Epithelial cell of prostate (primary cell): ENCODE measurements at regions not wholly inside any gene's neighbourhood (a gene's known extent, or its start where the extent isn't known, plus 50 kb on each side); places are given as distances from the start of the nearest gene placed in this dataset.

Experiments used
- DNase-seq: peaks from one replicate; pipeline ENCODE4 v3.0.0-alpha.2; 2011; ENCODE audit warnings: low read depth, low spot score
- H3K27ac ChIP-seq: fragments of 450-650 bp; 2 replicates; pipeline ENCODE4 v1.5.1; 2017; ENCODE audit warnings: mild to moderate bottlenecking

- DNase-seq: no peak
- H3K27ac ChIP-seq: no peak overlapping the region
Observed at GRCh38 chr4:137116144-137116543, 416.1 kb downstream of the PCDH18 start.

- H3K27ac ChIP-seq: no peak overlapping the region
- no peak for DNase-seq
Observed at GRCh38 chr4:137106733-137107132, 425.6 kb downstream of the PCDH18 start.

- no peak overlapping the region for H3K27ac ChIP-seq
- DNase-seq: no peak
Observed at GRCh38 chr4:137106287-137106686, 426.0 kb downstream of the PCDH18 start.

- no peak for DNase-seq
- no peak overlapping the region for H3K27ac ChIP-seq
Observed at GRCh38 chr4:137090951-137091350, 441.3 kb downstream of the PCDH18 start.

- H3K27ac ChIP-seq: no peak overlapping the region
- no peak for DNase-seq
Observed at GRCh38 chr4:137083571-137084135, 448.6 kb downstream of the PCDH18 start.

- no peak for DNase-seq
- no peak overlapping the region for H3K27ac ChIP-seq
Observed at GRCh38 chr4:137082061-137082460, 450.2 kb downstream of the PCDH18 start.

GRCh38 chr4:137076908-137077307 is 455.4 kb downstream of the PCDH18 start:
- no peak for DNase-seq

GRCh38 chr4:137075586-137075985 is 456.7 kb downstream of the PCDH18 start:
- DNase-seq: no peak
- no peak overlapping the region for H3K27ac ChIP-seq

More at GRCh38 chr4:137076908-137077307, 455.4 kb downstream of the PCDH18 start:
- no peak overlapping the region for H3K27ac ChIP-seq

GRCh38 chr4:137070614-137071013 is 461.7 kb downstream of the PCDH18 start:
- no peak overlapping the region for H3K27ac ChIP-seq
- DNase-seq: no peak

- no peak for DNase-seq
Observed at GRCh38 chr4:137069473-137069872, 462.8 kb downstream of the PCDH18 start.

GRCh38 chr4:137067735-137068134 is 464.6 kb downstream of the PCDH18 start:
- no peak for DNase-seq

More at GRCh38 chr4:137069473-137069872, 462.8 kb downstream of the PCDH18 start:
- H3K27ac ChIP-seq: no peak overlapping the region

GRCh38 chr4:137065311-137065710 is 467.0 kb downstream of the PCDH18 start:
- DNase-seq: no peak
- no peak overlapping the region for H3K27ac ChIP-seq

More at GRCh38 chr4:137067735-137068134, 464.6 kb downstream of the PCDH18 start:
- no peak overlapping the region for H3K27ac ChIP-seq

- H3K27ac ChIP-seq: no peak overlapping the region
- DNase-seq: no peak
Observed at GRCh38 chr4:137063961-137064360, 468.3 kb downstream of the PCDH18 start.

GRCh38 chr4:137043184-137043583 is 489.1 kb downstream of the PCDH18 start:
- no peak for DNase-seq
- H3K27ac ChIP-seq: no peak overlapping the region

GRCh38 chr4:137039370-137039769 is 492.9 kb downstream of the PCDH18 start:
- no peak for DNase-seq
- H3K27ac ChIP-seq: no peak overlapping the region

- H3K27ac ChIP-seq: no peak overlapping the region
- no peak for DNase-seq
Observed at GRCh38 chr4:137032222-137032621, 500.1 kb downstream of the PCDH18 start.

- no peak for DNase-seq
Observed at GRCh38 chr4:137029026-137029425, 503.3 kb downstream of the PCDH18 start.

GRCh38 chr4:137025484-137026059 is 506.7 kb downstream of the PCDH18 start:
- H3K27ac ChIP-seq: no peak overlapping the region
- no peak for DNase-seq

More at GRCh38 chr4:137029026-137029425, 503.3 kb downstream of the PCDH18 start:
- H3K27ac ChIP-seq: no peak overlapping the region

- DNase-seq: no peak
- no peak overlapping the region for H3K27ac ChIP-seq
Observed at GRCh38 chr4:137015426-137016409, 516.6 kb downstream of the PCDH18 start.

- DNase-seq: no peak
- H3K27ac ChIP-seq: no peak overlapping the region
Observed at GRCh38 chr4:137000432-137000831, 531.9 kb downstream of the PCDH18 start.

- DNase-seq: no peak
- no peak overlapping the region for H3K27ac ChIP-seq
Observed at GRCh38 chr4:136992032-136992431, 540.3 kb downstream of the PCDH18 start.
